GM21576 (cell line): ENCODE measurements at regions not wholly inside any gene's neighbourhood (a gene's known extent, or its start where the extent isn't known, plus 50 kb on each side); places are given as distances from the start of the nearest gene placed in this dataset.

ENCODE experiments used
- ATAC-seq: cut with Tn5 transposase; IDR thresholded peaks from one replicate; pipeline ENCODE4 v1.9.1; 2021; ENCODE audit warnings: mild to moderate bottlenecking, moderate library complexity; ENCODE audit not compliant: unreplicated experiment

GRCh38 chr10:28810057-28810870 lies 132.9 kb downstream of the BAMBI start:
- ATAC-seq, result no peak

- no peak for ATAC-seq
These were observed 134.5 kb downstream of the BAMBI start for GRCh38 chr10:28811639-28812349.

DNA sequence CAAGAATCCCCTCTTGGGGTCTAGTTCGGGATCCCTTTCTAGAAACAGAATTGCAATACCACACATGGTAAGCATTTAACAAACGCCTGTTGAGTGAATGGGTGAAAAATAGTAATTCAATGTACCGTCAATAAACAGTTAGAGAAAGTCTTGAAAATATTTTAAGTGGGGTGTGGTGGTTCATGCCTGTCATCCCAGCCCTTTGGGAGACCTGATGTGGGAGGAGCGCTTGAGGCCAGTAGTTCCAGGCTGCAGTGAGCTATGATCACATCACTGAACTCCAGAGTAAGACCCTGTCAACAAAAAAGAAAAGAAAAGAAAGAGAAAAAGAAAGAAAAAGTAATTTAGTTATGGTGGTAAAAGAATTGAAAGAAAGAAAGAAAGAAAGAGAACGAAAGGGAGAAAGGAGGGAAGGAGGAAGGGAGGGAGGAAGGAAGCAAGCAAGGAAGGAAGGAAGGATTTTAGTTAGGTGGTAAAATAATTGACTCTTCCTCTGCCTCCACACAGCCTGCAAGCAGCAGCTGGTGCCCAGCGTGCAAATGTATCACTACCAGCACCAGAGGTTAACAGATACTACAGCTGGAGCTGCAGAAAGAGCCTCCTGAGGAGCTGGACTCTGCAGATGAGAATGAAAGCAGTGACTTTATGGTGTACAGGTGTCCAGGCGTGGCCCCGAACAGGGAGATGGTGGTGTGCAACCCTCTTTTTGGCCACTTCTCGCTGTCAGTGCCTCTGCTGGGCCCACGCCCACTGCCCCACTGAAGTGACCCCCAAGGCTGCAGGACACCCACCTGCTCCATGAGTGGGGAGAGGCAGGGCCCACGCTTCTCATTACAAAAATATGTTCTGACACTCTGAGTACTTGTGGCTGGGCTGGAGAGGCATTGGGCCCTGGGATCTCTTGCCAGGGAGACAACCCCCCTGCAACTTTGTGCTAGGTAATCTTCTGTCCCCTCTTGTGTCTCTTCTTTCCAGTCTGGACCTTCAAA lies 135.4 kb downstream of the BAMBI start:
- no peak for ATAC-seq

- no peak for ATAC-seq
These were observed 138.4 kb downstream of the BAMBI start for GRCh38 chr10:28815681-28816080.

DNA sequence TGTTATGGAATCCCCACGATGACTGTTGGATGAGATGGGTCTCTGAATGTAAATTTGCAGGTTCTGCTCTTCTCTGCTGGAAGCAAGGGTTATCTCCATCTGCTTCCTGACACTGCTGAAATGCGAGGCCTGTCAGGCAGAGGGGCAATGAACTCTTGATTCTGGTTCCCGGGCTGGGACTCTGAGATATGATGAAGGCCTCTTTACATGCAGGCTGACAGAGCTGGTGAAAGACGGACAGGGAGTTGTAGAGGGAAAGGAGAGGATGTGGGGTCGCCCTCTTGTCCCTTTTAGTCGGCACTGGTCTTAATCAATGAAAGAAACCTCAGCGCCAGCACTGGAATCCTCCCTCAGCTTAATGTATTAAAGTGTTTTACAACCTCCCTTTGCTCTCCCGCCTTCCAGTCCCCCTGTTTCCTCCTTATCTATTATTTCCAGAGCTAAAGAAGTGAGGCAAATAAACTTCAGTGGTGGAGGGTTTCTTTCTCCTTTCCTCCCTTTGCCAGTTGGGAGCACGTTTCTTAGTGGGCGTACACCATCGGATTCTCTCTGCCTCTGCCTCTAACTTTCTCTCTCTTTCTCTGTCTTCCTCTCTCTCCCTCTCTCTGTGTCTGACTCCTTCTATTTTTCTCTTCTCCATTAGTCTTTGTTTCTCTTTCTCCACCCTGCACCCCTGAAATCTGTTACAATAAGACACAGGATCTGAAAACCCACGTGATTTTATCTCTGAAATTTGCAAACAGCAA lies 145.6 kb downstream of the BAMBI start:
- no peak for ATAC-seq

GRCh38 chr10:28823501-28824075 lies 146.3 kb downstream of the BAMBI start:
- ATAC-seq, result no peak

DNA sequence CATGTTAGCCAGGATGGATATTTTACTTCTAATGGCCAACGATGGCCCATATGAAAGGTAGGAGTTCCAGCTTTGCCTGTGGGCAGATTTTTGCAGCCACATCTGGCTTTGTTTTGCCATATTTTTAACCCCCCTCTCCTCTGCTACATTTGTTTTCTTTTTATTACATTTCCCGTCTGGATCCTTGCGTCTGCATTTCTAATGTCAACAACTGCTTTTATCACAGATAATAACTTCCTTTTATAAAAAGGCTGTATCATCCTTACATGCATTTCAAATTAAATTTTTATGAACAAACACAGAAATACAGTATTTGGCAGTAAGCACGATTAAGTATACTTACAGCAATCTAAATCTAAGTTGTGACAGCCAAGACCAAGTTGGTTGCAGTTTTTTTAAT lies 156.0 kb downstream of the BAMBI start:
- ATAC-seq, result no peak

GRCh38 chr10:28836435-28836743 lies 159.1 kb downstream of the BAMBI start:
- ATAC-seq, result no peak

DNA sequence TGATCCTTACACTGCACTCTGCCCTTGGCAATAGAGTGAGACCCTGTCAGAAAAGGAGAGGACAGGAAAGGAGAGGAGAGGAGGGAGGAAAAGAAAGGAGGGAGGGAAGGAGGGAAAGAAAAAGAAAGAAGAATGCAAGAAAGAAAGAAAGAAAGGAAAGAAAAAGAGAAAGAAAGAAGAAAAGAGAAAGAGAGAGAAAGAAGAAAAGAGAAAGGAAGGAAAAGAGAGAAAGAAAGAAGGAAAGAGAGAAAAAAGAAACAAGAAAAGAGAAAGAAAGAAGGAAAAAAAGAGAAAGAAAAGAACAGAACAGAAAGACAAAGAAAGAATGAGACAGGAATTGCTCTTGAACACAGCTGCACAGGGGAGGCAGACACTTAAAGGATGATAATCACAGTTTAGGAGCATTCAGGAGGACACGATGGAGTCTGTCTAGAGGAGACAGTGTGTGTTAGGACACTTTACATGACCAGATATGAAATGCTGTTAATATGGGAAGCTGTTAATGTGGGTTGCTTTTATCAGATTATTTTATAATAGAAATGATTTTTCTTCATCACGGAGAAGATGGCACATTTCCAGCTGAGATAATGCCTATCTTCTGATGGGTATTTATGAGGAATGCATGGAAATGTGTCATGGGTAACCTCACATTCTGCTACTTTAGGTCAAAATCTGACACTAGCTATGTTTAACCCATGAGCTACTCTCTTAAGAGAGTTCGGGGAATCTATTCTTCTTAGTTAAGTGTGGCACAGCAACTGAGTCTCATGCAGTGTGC lies 160.5 kb downstream of the BAMBI start:
- ATAC-seq, result no peak

GRCh38 chr10:28838908-28839307 lies 161.6 kb downstream of the BAMBI start:
- ATAC-seq, result no peak

DNA sequence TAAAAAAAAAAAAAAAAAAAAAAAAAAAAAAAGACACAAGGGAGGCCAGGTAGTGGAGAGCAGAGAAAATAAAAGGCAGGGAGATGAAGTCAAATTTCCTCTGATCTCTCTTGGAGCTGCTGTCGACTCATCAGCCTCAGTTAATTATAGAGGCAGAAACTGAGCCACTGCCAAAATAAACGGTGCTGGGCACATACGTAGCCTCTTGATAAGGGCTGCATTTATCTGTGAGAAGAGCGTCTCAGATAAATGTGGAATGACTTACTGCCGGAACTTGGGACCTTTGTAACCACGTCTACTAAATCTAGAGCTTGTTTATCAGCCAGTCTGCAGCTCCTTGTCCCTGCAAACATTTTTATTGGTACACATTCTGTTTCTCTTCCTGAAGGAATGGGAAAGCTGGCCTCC lies 162.3 kb downstream of the BAMBI start:
- ATAC-seq, result no peak

- ATAC-seq, result no peak
These were observed 162.9 kb downstream of the BAMBI start for GRCh38 chr10:28840202-28840601.

DNA sequence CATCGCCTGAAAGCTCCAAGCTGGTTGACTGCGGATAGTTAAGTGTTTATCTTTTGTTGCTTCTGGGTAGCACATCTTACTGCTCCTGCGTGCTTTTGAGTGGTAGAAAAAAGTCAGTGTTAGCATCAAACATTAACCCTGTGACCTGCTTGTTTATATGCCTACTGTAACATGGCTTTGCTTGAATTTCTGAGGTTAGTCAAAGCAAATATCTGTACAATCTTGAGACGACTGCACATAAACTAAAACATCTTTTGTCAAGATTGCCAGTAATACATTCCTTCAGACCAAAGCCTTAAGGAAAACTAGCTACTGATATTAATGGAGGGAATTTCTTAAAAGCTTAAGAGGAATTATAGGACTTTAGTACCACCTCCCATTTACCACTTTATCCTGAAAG lies 163.7 kb downstream of the BAMBI start:
- ATAC-seq, result no peak

DNA sequence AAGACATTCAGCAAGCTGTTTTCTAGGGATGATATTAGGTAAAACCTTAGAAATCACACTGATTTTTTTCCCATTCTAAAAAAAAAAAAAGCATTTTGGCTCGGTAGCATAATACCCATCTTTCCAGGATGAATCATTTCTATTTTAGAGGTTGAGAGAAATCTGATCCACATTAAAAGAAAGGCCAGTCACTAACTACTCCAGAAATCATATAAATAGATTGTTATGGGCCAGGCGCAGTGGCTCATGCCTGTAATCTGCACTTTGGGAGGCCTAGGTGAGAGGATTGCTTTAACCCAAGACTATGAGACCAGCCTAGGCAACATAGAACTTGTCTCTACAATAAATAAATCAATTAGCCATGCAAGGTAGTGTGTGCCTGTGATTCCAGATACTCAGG lies 164.3 kb downstream of the BAMBI start:
- ATAC-seq, result no peak

DNA sequence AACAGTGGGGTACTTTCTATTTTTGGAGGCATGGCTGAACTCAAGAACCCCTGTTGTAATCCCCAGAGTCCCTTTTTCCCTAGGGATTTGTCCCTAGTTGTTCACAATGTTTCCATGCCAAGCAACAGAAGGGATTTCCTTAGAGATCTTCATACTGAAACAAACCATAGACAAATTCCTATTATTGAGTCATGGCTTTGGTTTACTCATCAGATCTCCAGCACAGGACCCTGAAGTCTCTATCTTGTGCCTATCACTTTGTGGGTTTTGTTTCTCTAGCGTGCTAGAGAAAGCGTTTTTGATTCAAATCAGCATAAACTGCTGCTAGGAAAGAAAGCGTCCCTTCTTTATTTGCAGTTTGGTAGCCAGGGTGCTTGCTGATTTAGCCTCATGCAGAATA lies 165.0 kb downstream of the BAMBI start:
- ATAC-seq, result no peak

GRCh38 chr10:28845009-28845682 lies 167.8 kb downstream of the BAMBI start:
- no peak for ATAC-seq

GRCh38 chr10:28849309-28849708 lies 172.0 kb downstream of the BAMBI start:
- ATAC-seq, result no peak

GRCh38 chr10:28849821-28850220 lies 172.5 kb downstream of the BAMBI start:
- ATAC-seq, result no peak

GRCh38 chr10:28850784-28851183 lies 173.5 kb downstream of the BAMBI start:
- no peak for ATAC-seq
